ENCODE measurements at regions not wholly inside any gene's neighbourhood (a gene's known extent, or its start where the extent isn't known, plus 50 kb on each side); places are given as distances from the start of the nearest gene placed in this dataset.

- no TSS peak for BruUV-seq (replicated peaks)
- DNase-seq = no peak
- TF ChIP-seq EZH2phosphoT487 (IDR thresholded peaks at IDR 0.05; ENCODE audit: borderline replicate concordance, low read length) (no peak), EZH2 (IDR thresholded peaks at IDR 0.05; ENCODE audit: low read length, unreplicated experiment) (no peak)
- TF ChIP-seq, protein P1, sequence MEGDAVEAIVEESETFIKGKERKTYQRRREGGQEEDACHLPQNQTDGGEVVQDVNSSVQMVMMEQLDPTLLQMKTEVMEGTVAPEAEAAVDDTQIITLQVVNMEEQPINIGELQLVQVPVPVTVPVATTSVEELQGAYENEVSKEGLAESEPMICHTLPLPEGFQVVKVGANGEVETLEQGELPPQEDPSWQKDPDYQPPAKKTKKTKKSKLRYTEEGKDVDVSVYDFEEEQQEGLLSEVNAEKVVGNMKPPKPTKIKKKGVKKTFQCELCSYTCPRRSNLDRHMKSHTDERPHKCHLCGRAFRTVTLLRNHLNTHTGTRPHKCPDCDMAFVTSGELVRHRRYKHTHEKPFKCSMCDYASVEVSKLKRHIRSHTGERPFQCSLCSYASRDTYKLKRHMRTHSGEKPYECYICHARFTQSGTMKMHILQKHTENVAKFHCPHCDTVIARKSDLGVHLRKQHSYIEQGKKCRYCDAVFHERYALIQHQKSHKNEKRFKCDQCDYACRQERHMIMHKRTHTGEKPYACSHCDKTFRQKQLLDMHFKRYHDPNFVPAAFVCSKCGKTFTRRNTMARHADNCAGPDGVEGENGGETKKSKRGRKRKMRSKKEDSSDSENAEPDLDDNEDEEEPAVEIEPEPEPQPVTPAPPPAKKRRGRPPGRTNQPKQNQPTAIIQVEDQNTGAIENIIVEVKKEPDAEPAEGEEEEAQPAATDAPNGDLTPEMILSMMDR (conservative IDR thresholded peaks at IDR 0.05; ENCODE audit: low read depth, low read length) = no peak
- no peaks in the 10 kb centered on the region for H3K36me3 ChIP-seq (ENCODE audit: low read depth, low read length)
- no peak overlapping the region for H3K9ac ChIP-seq (ENCODE audit: low read length)
- no peak for ATAC-seq
- intact Hi-C loops (cut with micrococcal nuclease) = no loop called here
- H3K27me3 ChIP-seq (ENCODE audit: low read length) = no peaks in the 10 kb centered on the region
- H3K4me3 ChIP-seq (ENCODE audit: low read length) = no peak overlapping the region
- H3F3A ChIP-seq (ENCODE audit: low read length, unreplicated experiment) = no peaks in the 10 kb centered on the region
- H3K4me1 ChIP-seq (ENCODE audit: insufficient read depth, low read length) = no peaks in the 10 kb centered on the region
- no peaks in the 10 kb centered on the region for H3K9me2 ChIP-seq (replicated peaks; ENCODE audit: low read length)
- ChIA-PET POLR2A (ENCODE audit: unreplicated experiment) (no interaction called here), CTCF (no interaction called here)
- H3K9me3 ChIP-seq (ENCODE audit: low read length) = no peaks in the 10 kb centered on the region
- H2AFZ ChIP-seq (ENCODE audit: low read length) = no peak overlapping the region
- no peak overlapping the region for H3K4me2 ChIP-seq (ENCODE audit: low read length)
- H3K79me2 ChIP-seq (ENCODE audit: low read length) = no peaks in the 10 kb centered on the region
- H3K27ac ChIP-seq (ENCODE audit: low read length) = no peak overlapping the region
- no peaks in the 10 kb centered on the region for H4K20me1 ChIP-seq (ENCODE audit: low read length)
Observed at GRCh38 chrX:37942170-37942569, 64.2 kb upstream of the SYTL5 start.

GRCh38 chrX:37943554-37944344, 62.6 kb upstream of the SYTL5 start:
- no peaks in the 10 kb centered on the region for H3K9me2 ChIP-seq (replicated peaks; ENCODE audit: low read length)
- no peak overlapping the region for H3K4me2 ChIP-seq (ENCODE audit: low read length)
- H3F3A ChIP-seq (ENCODE audit: low read length, unreplicated experiment) = no peaks in the 10 kb centered on the region
- BruUV-seq (replicated peaks) = no TSS peak
- no peak overlapping the region for H3K27ac ChIP-seq (ENCODE audit: low read length)
- POLR2A ChIA-PET (ENCODE audit: unreplicated experiment) = no interaction called here
- no peak for TF ChIP-seq EZH2 (IDR thresholded peaks at IDR 0.05; ENCODE audit: low read length, unreplicated experiment)
- TF ChIP-seq, protein P1 (conservative IDR thresholded peaks at IDR 0.05; ENCODE audit: low read depth, low read length) = no peak
- no peak for TF ChIP-seq EZH2phosphoT487 (IDR thresholded peaks at IDR 0.05; ENCODE audit: borderline replicate concordance, low read length)
- H3K4me3 ChIP-seq (ENCODE audit: low read length) = no peak overlapping the region
- H3K9me3 ChIP-seq (ENCODE audit: low read length) = no peaks in the 10 kb centered on the region
- H3K4me1 ChIP-seq (ENCODE audit: insufficient read depth, low read length) = no peaks in the 10 kb centered on the region
- DNase-seq (peak; percentile 25), ATAC-seq (no peak)
- no peaks in the 10 kb centered on the region for H3K79me2 ChIP-seq (ENCODE audit: low read length)
- intact Hi-C loops (cut with micrococcal nuclease) = no loop called here
- no peaks in the 10 kb centered on the region for H3K36me3 ChIP-seq (ENCODE audit: low read depth, low read length)
- CTCF ChIA-PET = no interaction called here
- H4K20me1 ChIP-seq (ENCODE audit: low read length) = no peaks in the 10 kb centered on the region
- H3K9ac ChIP-seq (ENCODE audit: low read length) = no peak overlapping the region
- no peaks in the 10 kb centered on the region for H3K27me3 ChIP-seq (ENCODE audit: low read length)
- H2AFZ ChIP-seq (ENCODE audit: low read length) = no peak overlapping the region

DNA sequence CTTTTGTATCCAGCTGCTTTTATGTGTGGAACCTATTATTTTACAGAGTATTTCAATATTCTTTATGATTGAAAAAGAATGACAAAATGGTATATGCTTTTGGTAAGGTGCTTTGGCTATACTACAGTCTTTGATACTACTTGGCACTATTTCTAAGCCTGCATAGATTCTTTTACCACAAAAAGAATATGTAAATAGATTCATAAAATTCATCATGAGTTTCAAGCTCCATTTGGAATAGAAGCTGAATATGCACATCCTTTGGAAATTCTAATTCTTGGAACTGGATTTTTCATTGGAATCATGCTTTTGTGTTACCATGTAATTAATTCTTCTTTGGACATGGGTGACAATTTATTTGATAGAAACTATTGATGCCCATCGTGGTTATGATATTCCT, 60.2 kb upstream of the SYTL5 start:
- intact Hi-C loops (cut with micrococcal nuclease) = no loop called here
- Histone ChIP-seq H3K4me3 (ENCODE audit: low read length) (no peak overlapping the region), H3K27me3 (ENCODE audit: low read length) (no peaks in the 10 kb centered on the region), H3K9me3 (ENCODE audit: low read length) (no peaks in the 10 kb centered on the region), H3K79me2 (ENCODE audit: low read length) (no peaks in the 10 kb centered on the region), H3F3A (ENCODE audit: low read length, unreplicated experiment) (no peaks in the 10 kb centered on the region), H2AFZ (ENCODE audit: low read length) (no peak overlapping the region), H3K27ac (ENCODE audit: low read length) (no peak overlapping the region), H3K4me2 (ENCODE audit: low read length) (no peak overlapping the region), H3K4me1 (ENCODE audit: insufficient read depth, low read length) (no peaks in the 10 kb centered on the region), H3K9ac (ENCODE audit: low read length) (no peak overlapping the region), H3K9me2 (replicated peaks; ENCODE audit: low read length) (no peaks in the 10 kb centered on the region), H3K36me3 (ENCODE audit: low read depth, low read length) (no peaks in the 10 kb centered on the region), H4K20me1 (ENCODE audit: low read length) (no peaks in the 10 kb centered on the region)
- CTCF ChIA-PET = no interaction called here
- no peak for DNase-seq
- no peak for ATAC-seq
- no peak for TF ChIP-seq EZH2phosphoT487 (IDR thresholded peaks at IDR 0.05; ENCODE audit: borderline replicate concordance, low read length)
- TF ChIP-seq, protein P1 (conservative IDR thresholded peaks at IDR 0.05; ENCODE audit: low read depth, low read length) = no peak
- TF ChIP-seq EZH2 (IDR thresholded peaks at IDR 0.05; ENCODE audit: low read length, unreplicated experiment) = no peak
- POLR2A ChIA-PET (ENCODE audit: unreplicated experiment) = no interaction called here
- no TSS peak for BruUV-seq (replicated peaks)
